NCI-H345 treated with DMSO at 0.1 percent for 48 hours (cell line): ENCODE measurements at regions not wholly inside any gene's neighbourhood (a gene's known extent, or its start where the extent isn't known, plus 50 kb on each side); places are given as distances from the start of the nearest gene placed in this dataset.

ENCODE experiments used
- DNase-seq: peaks from one replicate; lab custom pipeline; 2025; ENCODE audit not compliant: unreplicated experiment; lab: John Stamatoyannopoulos, UW

- no peak for DNase-seq
Measured at GRCh38 chr20:60653111-60653845, 598.8 kb upstream of the CDH4 start.

GRCh38 chr20:60658681-60659080 lies 593.4 kb upstream of the CDH4 start:
- no peak for DNase-seq

- DNase-seq: no peak
Measured at GRCh38 chr20:60659240-60659639, 592.8 kb upstream of the CDH4 start.

- DNase-seq: no peak
Measured at GRCh38 chr20:60662307-60662706, 589.8 kb upstream of the CDH4 start.

GRCh38 chr20:60664106-60664505 lies 588.0 kb upstream of the CDH4 start:
- DNase-seq: no peak

GRCh38 chr20:60667641-60668040 lies 584.4 kb upstream of the CDH4 start:
- no peak for DNase-seq

- DNase-seq: no peak
Measured at GRCh38 chr20:60669211-60669610, 582.9 kb upstream of the CDH4 start.

- no peak for DNase-seq
Measured at GRCh38 chr20:60676011-60676410, 576.0 kb upstream of the CDH4 start.

- DNase-seq: no peak
Measured at GRCh38 chr20:60677819-60678218, 574.2 kb upstream of the CDH4 start.

- DNase-seq: no peak
Measured at GRCh38 chr20:60680554-60680953, 571.5 kb upstream of the CDH4 start.

GRCh38 chr20:60687213-60687612 lies 564.8 kb upstream of the CDH4 start:
- no peak for DNase-seq

GRCh38 chr20:60690771-60691170 lies 561.3 kb upstream of the CDH4 start:
- no peak for DNase-seq

GRCh38 chr20:60691966-60692615 lies 560.0 kb upstream of the CDH4 start:
- no peak for DNase-seq

- no peak for DNase-seq
Measured at GRCh38 chr20:60693496-60694133, 558.4 kb upstream of the CDH4 start.

GRCh38 chr20:60694763-60695162 lies 557.3 kb upstream of the CDH4 start:
- DNase-seq: no peak

- DNase-seq: no peak
Measured at GRCh38 chr20:60695226-60696000, 556.6 kb upstream of the CDH4 start.

- DNase-seq: no peak
Measured at GRCh38 chr20:60697252-60697651, 554.8 kb upstream of the CDH4 start.

GRCh38 chr20:60700728-60701127 lies 551.3 kb upstream of the CDH4 start:
- no peak for DNase-seq

- no peak for DNase-seq
Measured at GRCh38 chr20:60704147-60704546, 547.9 kb upstream of the CDH4 start.

- DNase-seq: no peak
Measured at GRCh38 chr20:60713396-60713795, 538.7 kb upstream of the CDH4 start.

- no peak for DNase-seq
Measured at GRCh38 chr20:60715172-60715571, 536.9 kb upstream of the CDH4 start.
